ENCODE measurements at regions not wholly inside any gene's neighbourhood (a gene's known extent, or its start where the extent isn't known, plus 50 kb on each side); places are given as distances from the start of the nearest gene placed in this dataset.

GRCh38 chr7:155956977-155957376, 144.7 kb upstream of the SHH start:
- Histone ChIP-seq H3K4me3 (ENCODE audit: low read length) (no peak overlapping the region), H3K27ac (ENCODE audit: low read depth in 1 of 2, low read length in 2 of 2) (no peak overlapping the region), H3K36me3 (ENCODE audit: insufficient read depth, low read length) (no peaks in the 10 kb centered on the region), H3K4me1 (ENCODE audit: insufficient read depth, low read length) (no peaks in the 10 kb centered on the region), H3K27me3 (ENCODE audit: control insufficient read depth in 1 of 2, insufficient read depth in 2 of 2, low read length in 2 of 2) (no peaks in the 10 kb centered on the region), H3K9me3 (ENCODE audit: control insufficient read depth in 1 of 2, insufficient read depth in 1 of 2, low read length in 2 of 2) (peaks cover 0 to 14% of the 10 kb centered on the region in 2 experiments)
- Mint-ChIP-seq H3K36me3 (ENCODE audit: low read depth) (no peaks in the 10 kb centered on the region), H3K4me1 (ENCODE audit: low read depth) (no peaks in the 10 kb centered on the region), H3K27ac (no peak overlapping the region), H3K4me3 (no peak overlapping the region), H3K9me3 (no peaks in the 10 kb centered on the region), H3K27me3 (peaks cover 4% of the 10 kb centered on the region)
- ATAC-seq (ENCODE audit: poor library complexity) (no peak), DNase-seq (no peak)
- TF ChIP-seq, protein P1, sequence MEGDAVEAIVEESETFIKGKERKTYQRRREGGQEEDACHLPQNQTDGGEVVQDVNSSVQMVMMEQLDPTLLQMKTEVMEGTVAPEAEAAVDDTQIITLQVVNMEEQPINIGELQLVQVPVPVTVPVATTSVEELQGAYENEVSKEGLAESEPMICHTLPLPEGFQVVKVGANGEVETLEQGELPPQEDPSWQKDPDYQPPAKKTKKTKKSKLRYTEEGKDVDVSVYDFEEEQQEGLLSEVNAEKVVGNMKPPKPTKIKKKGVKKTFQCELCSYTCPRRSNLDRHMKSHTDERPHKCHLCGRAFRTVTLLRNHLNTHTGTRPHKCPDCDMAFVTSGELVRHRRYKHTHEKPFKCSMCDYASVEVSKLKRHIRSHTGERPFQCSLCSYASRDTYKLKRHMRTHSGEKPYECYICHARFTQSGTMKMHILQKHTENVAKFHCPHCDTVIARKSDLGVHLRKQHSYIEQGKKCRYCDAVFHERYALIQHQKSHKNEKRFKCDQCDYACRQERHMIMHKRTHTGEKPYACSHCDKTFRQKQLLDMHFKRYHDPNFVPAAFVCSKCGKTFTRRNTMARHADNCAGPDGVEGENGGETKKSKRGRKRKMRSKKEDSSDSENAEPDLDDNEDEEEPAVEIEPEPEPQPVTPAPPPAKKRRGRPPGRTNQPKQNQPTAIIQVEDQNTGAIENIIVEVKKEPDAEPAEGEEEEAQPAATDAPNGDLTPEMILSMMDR (IDR thresholded peaks at IDR 0.05) = no peak
- POLR2A ChIA-PET = no interaction called here
- CTCF ChIA-PET = no interaction called here
- intact Hi-C loops (cut with DNase I, micrococcal nuclease) = no loop called here

DNA sequence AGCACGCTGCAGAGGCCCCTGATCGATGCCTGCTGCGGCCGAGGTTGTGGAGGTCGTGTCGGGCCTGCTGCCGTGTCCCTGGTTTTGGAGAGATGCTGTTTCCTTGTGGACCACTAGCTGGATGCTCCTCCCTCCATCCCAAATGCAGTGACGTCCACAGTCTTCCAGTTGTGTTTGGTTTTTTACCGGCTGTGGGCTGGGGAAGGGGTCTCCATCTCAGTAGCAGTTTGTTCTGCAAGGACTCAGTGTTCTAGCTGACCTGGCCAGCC, 143.0 kb upstream of the SHH start:
- Mint-ChIP-seq H3K4me1 (ENCODE audit: low read depth) (no peaks in the 10 kb centered on the region), H3K27ac (no peak overlapping the region), H3K9me3 (no peaks in the 10 kb centered on the region), H3K4me3 (no peak overlapping the region), H3K36me3 (ENCODE audit: low read depth) (no peaks in the 10 kb centered on the region), H3K27me3 (peaks cover 4% of the 10 kb centered on the region)
- TF ChIP-seq, protein P1 (IDR thresholded peaks at IDR 0.05) = no peak
- Histone ChIP-seq H3K36me3 (ENCODE audit: insufficient read depth, low read length) (no peaks in the 10 kb centered on the region), H3K9me3 (ENCODE audit: control insufficient read depth in 1 of 2, insufficient read depth in 1 of 2, low read length in 2 of 2) (peaks cover 0 to 18% of the 10 kb centered on the region in 2 experiments), H3K4me3 (ENCODE audit: low read length) (no peak overlapping the region), H3K27me3 (ENCODE audit: control insufficient read depth in 1 of 2, insufficient read depth in 2 of 2, low read length in 2 of 2) (no peaks in the 10 kb centered on the region), H3K27ac (ENCODE audit: low read depth in 1 of 2, low read length in 2 of 2) (no peak overlapping the region), H3K4me1 (ENCODE audit: insufficient read depth, low read length) (no peaks in the 10 kb centered on the region)
- POLR2A ChIA-PET = no interaction called here
- ATAC-seq (ENCODE audit: poor library complexity) (no peak), DNase-seq (no peak)
- intact Hi-C loops (cut with DNase I, micrococcal nuclease) = no loop called here
- CTCF ChIA-PET = no interaction called here

GRCh38 chr7:155954550-155955366, 142.5 kb upstream of the SHH start:
- CTCF ChIA-PET = no interaction called here
- Mint-ChIP-seq H3K27ac (no peak overlapping the region), H3K27me3 (peaks cover 4% of the 10 kb centered on the region)

More at GRCh38 chr7:155954550-155955366, 142.5 kb upstream of the SHH start:
- no peak for ATAC-seq (ENCODE audit: poor library complexity)
- H3K27me3 ChIP-seq (ENCODE audit: control insufficient read depth in 1 of 2, insufficient read depth in 2 of 2, low read length in 2 of 2) = no peaks in the 10 kb centered on the region
- TF ChIP-seq, protein P1 (IDR thresholded peaks at IDR 0.05) = no peak
- no peaks in the 10 kb centered on the region for H3K9me3 Mint-ChIP-seq
- DNase-seq = no peak
- no peaks in the 10 kb centered on the region for H3K36me3 ChIP-seq (ENCODE audit: insufficient read depth, low read length)
- H3K9me3 ChIP-seq (ENCODE audit: control insufficient read depth in 1 of 2, insufficient read depth in 1 of 2, low read length in 2 of 2) = peaks cover 0 to 18% of the 10 kb centered on the region in 2 experiments
- H3K4me3 ChIP-seq (ENCODE audit: low read length) = no peak overlapping the region
- H3K4me1 ChIP-seq (ENCODE audit: insufficient read depth, low read length) = no peaks in the 10 kb centered on the region
- H3K4me3 Mint-ChIP-seq = no peak overlapping the region
- H3K27ac ChIP-seq (ENCODE audit: low read depth in 1 of 2, low read length in 2 of 2) = no peak overlapping the region
- no peaks in the 10 kb centered on the region for H3K36me3 Mint-ChIP-seq (ENCODE audit: low read depth)
- intact Hi-C loops (cut with DNase I, micrococcal nuclease) = no loop called here
- H3K4me1 Mint-ChIP-seq (ENCODE audit: low read depth) = no peaks in the 10 kb centered on the region
- POLR2A ChIA-PET = no interaction called here

Data from CD4-positive, alpha-beta T cell (primary cell).